ENCODE measurements at regions not wholly inside any gene's neighbourhood (a gene's known extent, or its start where the extent isn't known, plus 50 kb on each side); places are given as distances from the start of the nearest gene placed in this dataset.

DNA sequence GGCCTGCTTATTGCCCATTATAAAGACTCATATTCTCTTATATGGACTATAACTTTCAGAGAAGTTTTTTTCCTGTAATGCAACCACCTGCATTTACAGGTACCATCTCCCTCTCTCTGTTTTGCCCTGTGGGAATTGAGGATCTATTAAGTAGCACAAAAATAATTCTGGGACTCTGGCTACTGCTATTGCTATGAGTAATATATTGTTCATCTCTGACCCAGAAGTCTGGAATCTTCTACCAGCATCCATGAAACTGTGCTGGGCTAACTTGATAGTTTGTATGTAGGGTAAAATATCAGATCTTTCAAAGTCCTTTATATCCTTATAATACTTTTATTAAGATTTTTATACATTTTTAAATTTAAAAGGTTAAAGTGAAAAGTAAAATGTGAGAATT lies 607.2 kb downstream of the EFNA5 start:
- TF ChIP-seq, protein P1, sequence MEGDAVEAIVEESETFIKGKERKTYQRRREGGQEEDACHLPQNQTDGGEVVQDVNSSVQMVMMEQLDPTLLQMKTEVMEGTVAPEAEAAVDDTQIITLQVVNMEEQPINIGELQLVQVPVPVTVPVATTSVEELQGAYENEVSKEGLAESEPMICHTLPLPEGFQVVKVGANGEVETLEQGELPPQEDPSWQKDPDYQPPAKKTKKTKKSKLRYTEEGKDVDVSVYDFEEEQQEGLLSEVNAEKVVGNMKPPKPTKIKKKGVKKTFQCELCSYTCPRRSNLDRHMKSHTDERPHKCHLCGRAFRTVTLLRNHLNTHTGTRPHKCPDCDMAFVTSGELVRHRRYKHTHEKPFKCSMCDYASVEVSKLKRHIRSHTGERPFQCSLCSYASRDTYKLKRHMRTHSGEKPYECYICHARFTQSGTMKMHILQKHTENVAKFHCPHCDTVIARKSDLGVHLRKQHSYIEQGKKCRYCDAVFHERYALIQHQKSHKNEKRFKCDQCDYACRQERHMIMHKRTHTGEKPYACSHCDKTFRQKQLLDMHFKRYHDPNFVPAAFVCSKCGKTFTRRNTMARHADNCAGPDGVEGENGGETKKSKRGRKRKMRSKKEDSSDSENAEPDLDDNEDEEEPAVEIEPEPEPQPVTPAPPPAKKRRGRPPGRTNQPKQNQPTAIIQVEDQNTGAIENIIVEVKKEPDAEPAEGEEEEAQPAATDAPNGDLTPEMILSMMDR (conservative IDR thresholded peaks at IDR 0.05; ENCODE audit: low read depth, low read length) = no peak
- H3K4me3 ChIP-seq (ENCODE audit: low read depth, low read length) = no peak overlapping the region
- DNase-seq (ENCODE audit: low read depth) = peak; percentile 4

GRCh38 chr5:107058803-107059202 lies 611.9 kb downstream of the EFNA5 start:
- H3K4me3 ChIP-seq (ENCODE audit: low read depth, low read length) = no peak overlapping the region
- TF ChIP-seq, protein P1 (conservative IDR thresholded peaks at IDR 0.05; ENCODE audit: low read depth, low read length) = no peak
- DNase-seq (ENCODE audit: low read depth) = no peak

DNA sequence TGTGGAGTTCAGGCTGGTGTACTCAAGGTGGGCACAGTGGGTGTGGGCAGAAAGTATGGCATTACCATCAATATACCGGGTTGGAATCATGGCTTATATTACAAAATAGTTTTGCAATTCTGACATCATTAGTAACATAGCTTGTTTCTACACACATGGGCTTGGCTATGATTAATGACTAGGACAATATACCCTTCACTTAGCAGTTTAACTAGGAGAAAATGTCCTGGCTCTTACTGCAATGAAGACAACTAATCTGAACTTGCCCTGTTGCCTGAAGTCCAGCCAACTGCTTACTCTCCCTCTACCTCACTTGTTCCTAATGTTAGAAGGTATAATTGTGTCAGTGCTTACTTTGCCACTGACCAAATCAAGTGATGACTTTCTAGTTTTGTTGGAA lies 612.5 kb downstream of the EFNA5 start:
- H3K4me3 ChIP-seq (ENCODE audit: low read depth, low read length) = no peak overlapping the region
- TF ChIP-seq, protein P1 (conservative IDR thresholded peaks at IDR 0.05; ENCODE audit: low read depth, low read length) = no peak
- DNase-seq (ENCODE audit: low read depth) = no peak

- DNase-seq (ENCODE audit: low read depth) = no peak
- no peak overlapping the region for H3K4me3 ChIP-seq (ENCODE audit: low read depth, low read length)
- TF ChIP-seq, protein P1 (conservative IDR thresholded peaks at IDR 0.05; ENCODE audit: low read depth, low read length) = no peak
Measured at GRCh38 chr5:107056278-107056677, 614.5 kb downstream of the EFNA5 start.

- no peak for DNase-seq (ENCODE audit: low read depth)
- no peak overlapping the region for H3K4me3 ChIP-seq (ENCODE audit: low read depth, low read length)
- TF ChIP-seq, protein P1 (conservative IDR thresholded peaks at IDR 0.05; ENCODE audit: low read depth, low read length) = no peak
Measured at GRCh38 chr5:107047048-107047447, 623.7 kb downstream of the EFNA5 start.

DNA sequence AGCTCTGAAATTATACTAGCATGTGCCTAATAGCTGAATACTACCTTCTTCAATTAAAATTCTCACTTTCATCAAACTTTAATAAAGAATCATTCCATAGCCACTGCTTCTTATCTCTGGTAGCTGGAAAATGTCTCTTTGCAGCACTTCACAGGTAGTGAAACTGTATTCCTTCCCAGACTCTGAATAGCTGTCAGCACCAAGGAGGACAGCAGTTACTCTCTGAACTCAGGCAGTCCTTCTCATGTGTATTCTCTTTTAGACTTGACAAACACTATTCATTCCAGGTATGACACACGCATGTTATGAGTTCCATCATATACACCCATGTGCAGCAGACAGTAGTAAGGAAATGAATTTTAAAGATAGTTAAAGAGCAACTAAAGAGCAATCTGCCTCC lies 627.1 kb downstream of the EFNA5 start:
- H3K4me3 ChIP-seq (ENCODE audit: low read depth, low read length) = no peak overlapping the region
- DNase-seq (ENCODE audit: low read depth) = no peak
- TF ChIP-seq, protein P1 (conservative IDR thresholded peaks at IDR 0.05; ENCODE audit: low read depth, low read length) = no peak

- H3K4me3 ChIP-seq (ENCODE audit: low read depth, low read length) = no peak overlapping the region
- DNase-seq (ENCODE audit: low read depth) = no peak
- TF ChIP-seq, protein P1 (conservative IDR thresholded peaks at IDR 0.05; ENCODE audit: low read depth, low read length) = no peak
Measured at GRCh38 chr5:107040907-107041306, 629.8 kb downstream of the EFNA5 start.

Measured in choroid plexus epithelial cell (primary cell).